Stomach smooth muscle (tissue), 2 donors: ENCODE measurements at regions not wholly inside any gene's neighbourhood (a gene's known extent, or its start where the extent isn't known, plus 50 kb on each side); places are given as distances from the start of the nearest gene placed in this dataset.

Experiments used
- H3K27ac ChIP-seq: one replicate; pipeline ENCODE4 v1.7.0; 2013; ENCODE audit warnings: mild to moderate bottlenecking, low read length, inconsistent platforms
- H3K27me3 ChIP-seq, 2 donors: one replicate each; pipeline ENCODE4 v1.7.0; 2013; ENCODE audit warnings: low read length in 2 of 2; ENCODE audit not compliant: insufficient read depth in 2 of 2, control insufficient read depth in 1 of 2
- H3K36me3 ChIP-seq, 2 donors: one replicate each; pipeline ENCODE4 v1.7.0; 2013; ENCODE audit warnings: low read length in 2 of 2; ENCODE audit not compliant: control insufficient read depth in 2 of 2, insufficient read depth in 2 of 2
- H3K4me1 ChIP-seq: one replicate; pipeline ENCODE4 v1.7.0; 2013; ENCODE audit warnings: low read length; ENCODE audit not compliant: control insufficient read depth, insufficient read depth
- H3K4me3 ChIP-seq, 2 donors: one replicate each; pipeline ENCODE4 v1.7.0; 2013; ENCODE audit warnings: low read length in 2 of 2
- H3K9ac ChIP-seq, 2 donors: one replicate each; pipeline ENCODE4 v1.7.0; 2013; ENCODE audit warnings: low read length in 2 of 2, mild to moderate bottlenecking in 1 of 2
- H3K9me3 ChIP-seq, 2 donors: one replicate each; pipeline ENCODE4 v1.7.0; 2013; ENCODE audit warnings: low read length in 2 of 2; ENCODE audit not compliant: control insufficient read depth in 2 of 2
- donor health status: healthy.
- donor health status: Pancreatic carcinoma.

DNA sequence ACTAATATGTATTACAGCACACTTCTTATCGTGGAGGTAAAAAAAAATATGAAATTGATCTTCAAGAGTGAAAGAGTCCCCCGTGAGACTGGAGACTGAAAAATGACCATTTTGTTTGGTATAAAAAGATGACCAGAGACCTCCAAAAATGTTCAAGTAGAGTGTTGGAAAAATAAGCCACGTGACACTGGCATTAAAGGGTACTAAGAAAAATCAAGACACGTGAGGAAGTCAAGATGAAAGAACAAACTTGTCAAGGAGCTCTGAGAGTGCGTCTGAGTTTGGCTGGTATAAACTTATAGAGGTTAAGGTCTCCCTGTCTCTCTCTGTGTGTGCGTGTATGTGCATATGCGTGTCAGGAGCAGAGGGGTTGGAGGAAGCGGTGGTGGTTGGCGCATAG lies 362.7 kb upstream of the COBL start:
- no peak overlapping the region for H3K4me3 ChIP-seq
- no peaks in the 10 kb centered on the region for H3K36me3 ChIP-seq
- no peak overlapping the region for H3K9ac ChIP-seq
- H3K4me1 ChIP-seq = no peaks in the 10 kb centered on the region
- no peaks in the 10 kb centered on the region for H3K9me3 ChIP-seq
- no peaks in the 10 kb centered on the region for H3K27me3 ChIP-seq
- no peak overlapping the region for H3K27ac ChIP-seq

- Histone ChIP-seq H3K27me3 (no peaks in the 10 kb centered on the region), H3K9me3 (no peaks in the 10 kb centered on the region), H3K9ac (no peak overlapping the region), H3K36me3 (no peaks in the 10 kb centered on the region), H3K4me1 (no peaks in the 10 kb centered on the region), H3K4me3 (no peak overlapping the region), H3K27ac (no peak overlapping the region)
Measured at GRCh38 chr7:51666751-51667150, 350.1 kb upstream of the COBL start.

- Histone ChIP-seq H3K27me3 (no peaks in the 10 kb centered on the region), H3K9me3 (no peaks in the 10 kb centered on the region), H3K9ac (no peak overlapping the region), H3K36me3 (no peaks in the 10 kb centered on the region), H3K27ac (no peak overlapping the region), H3K4me3 (no peak overlapping the region), H3K4me1 (no peaks in the 10 kb centered on the region)
Measured at GRCh38 chr7:51666266-51666665, 349.7 kb upstream of the COBL start.

DNA sequence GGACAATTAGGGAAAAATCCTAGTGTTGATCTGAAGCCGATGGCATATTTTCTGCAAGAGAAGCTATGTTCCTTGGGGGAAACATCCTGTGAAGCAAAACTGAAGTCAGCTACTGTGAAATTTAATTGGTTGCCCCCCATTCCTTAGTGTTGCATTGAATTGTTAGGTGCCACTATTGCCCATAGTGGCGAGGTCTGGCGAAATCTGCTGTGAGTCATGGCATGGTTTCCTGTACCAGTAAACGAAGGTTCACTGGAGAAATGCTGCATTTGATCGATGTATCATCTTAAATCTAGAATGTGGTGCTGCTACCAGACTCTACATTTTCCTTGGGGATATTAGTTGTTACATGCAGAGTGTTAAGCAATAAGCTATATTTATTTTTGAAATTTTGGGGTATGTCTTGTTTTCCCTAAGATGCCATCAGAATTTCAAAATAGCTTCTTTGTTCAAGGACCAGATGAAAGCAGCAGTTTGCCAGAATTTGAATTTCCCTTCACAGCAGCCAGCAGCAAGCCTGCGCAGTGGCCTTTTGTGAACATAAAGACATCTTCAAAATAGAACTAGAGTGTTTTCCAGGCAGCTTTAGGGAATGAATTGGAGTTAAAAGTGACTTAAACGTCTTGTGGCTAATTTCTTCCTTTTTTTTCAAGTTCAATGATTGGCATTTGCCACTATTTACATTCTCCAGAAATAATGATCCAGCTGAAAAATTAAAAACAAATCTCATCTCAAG lies 348.6 kb upstream of the COBL start:
- H3K36me3 ChIP-seq = no peaks in the 10 kb centered on the region
- H3K9ac ChIP-seq = no peak overlapping the region
- H3K27ac ChIP-seq = no peak overlapping the region
- H3K9me3 ChIP-seq = no peaks in the 10 kb centered on the region
- no peak overlapping the region for H3K4me3 ChIP-seq
- no peaks in the 10 kb centered on the region for H3K27me3 ChIP-seq
- H3K4me1 ChIP-seq = no peaks in the 10 kb centered on the region

DNA sequence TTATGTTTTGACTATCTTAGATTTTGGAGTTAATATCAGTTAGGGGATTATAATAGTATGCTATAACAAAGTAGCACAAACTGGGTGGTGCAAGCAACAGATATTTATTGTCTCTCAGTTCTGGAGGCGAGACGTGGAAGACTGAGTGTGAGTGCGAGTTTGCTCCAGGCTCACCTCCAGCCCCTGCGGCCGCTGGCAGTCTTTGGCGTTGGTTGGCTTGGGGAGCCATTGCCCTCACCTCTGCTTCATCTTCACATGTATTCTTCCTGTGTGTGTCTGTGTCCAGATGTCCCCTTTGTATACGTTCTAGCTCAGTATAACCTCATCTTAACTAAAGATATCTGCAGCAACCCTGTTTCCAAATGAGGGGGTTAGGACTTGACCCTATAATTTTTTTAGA lies 343.9 kb upstream of the COBL start:
- no peaks in the 10 kb centered on the region for H3K36me3 ChIP-seq
- H3K9ac ChIP-seq = no peak overlapping the region
- no peaks in the 10 kb centered on the region for H3K9me3 ChIP-seq
- H3K4me1 ChIP-seq = no peaks in the 10 kb centered on the region
- no peak overlapping the region for H3K4me3 ChIP-seq
- H3K27me3 ChIP-seq = no peaks in the 10 kb centered on the region
- H3K27ac ChIP-seq = no peak overlapping the region

DNA sequence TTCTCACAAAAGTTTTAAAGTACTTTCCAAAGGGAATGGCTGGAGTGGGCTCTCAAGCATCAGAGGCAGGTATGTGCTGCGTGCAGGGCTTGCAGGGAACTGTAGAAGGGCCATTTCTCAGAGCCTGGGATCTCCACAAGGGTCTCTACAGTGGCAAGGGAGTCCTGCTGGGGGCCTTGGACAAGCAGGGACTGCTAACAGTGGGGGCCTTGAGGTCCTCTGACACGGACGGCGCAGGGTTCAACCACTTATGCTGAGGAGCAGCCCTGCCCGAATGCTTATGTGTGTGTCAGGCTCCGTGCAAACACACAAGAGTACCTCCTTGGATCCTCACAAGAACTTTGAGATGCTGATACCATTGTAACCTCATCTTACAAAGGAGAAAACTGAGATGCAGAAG lies 342.1 kb upstream of the COBL start:
- Histone ChIP-seq H3K9me3 (no peaks in the 10 kb centered on the region), H3K27me3 (peaks cover 0 to 2% of the 10 kb centered on the region in 2 donors), H3K4me1 (no peaks in the 10 kb centered on the region), H3K9ac (no peak overlapping the region), H3K4me3 (no peak overlapping the region), H3K36me3 (no peaks in the 10 kb centered on the region), H3K27ac (no peak overlapping the region)

GRCh38 chr7:51647931-51648351 lies 331.3 kb upstream of the COBL start:
- Histone ChIP-seq H3K4me3 (peak overlapping the region; percentile 50 to 52), H3K4me1 (peaks cover 9% of the 10 kb centered on the region), H3K9ac (peak overlapping the region in 1 of 2 donors; percentile 42), H3K27me3 (no peaks in the 10 kb centered on the region), H3K27ac (no peak overlapping the region), H3K9me3 (no peaks in the 10 kb centered on the region), H3K36me3 (no peaks in the 10 kb centered on the region)

- Histone ChIP-seq H3K27ac (no peak overlapping the region), H3K9ac (no peak overlapping the region), H3K9me3 (no peaks in the 10 kb centered on the region), H3K4me1 (peaks cover 9% of the 10 kb centered on the region), H3K36me3 (no peaks in the 10 kb centered on the region), H3K27me3 (no peaks in the 10 kb centered on the region), H3K4me3 (peak overlapping the region in 1 of 2 donors; percentile 50)
Measured at GRCh38 chr7:51647486-51647885, 330.9 kb upstream of the COBL start.

- Histone ChIP-seq H3K4me3 (no peak overlapping the region), H3K4me1 (peaks cover 9% of the 10 kb centered on the region), H3K27ac (no peak overlapping the region), H3K9me3 (no peaks in the 10 kb centered on the region), H3K9ac (no peak overlapping the region), H3K27me3 (no peaks in the 10 kb centered on the region), H3K36me3 (no peaks in the 10 kb centered on the region)
Measured at GRCh38 chr7:51645702-51646298, 329.2 kb upstream of the COBL start.

DNA sequence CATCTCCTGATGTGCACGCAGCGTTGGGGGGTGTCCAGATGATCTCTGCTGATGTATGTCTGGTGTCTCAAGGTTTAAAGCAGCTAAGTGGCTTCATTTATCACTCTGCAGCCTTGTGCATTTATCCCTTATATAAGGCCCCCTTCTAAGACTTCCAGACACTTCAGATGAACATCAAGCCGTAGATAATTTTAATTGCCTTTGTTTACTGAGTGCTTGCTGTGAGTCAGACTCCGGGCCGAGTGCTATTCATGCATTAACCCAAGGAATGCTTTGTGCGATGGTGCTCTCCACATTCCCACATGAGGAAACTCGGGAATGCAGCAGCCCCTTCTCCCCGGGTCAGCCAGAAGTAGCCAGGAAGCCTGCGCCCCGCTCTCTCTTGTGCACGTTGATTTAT lies 328.6 kb upstream of the COBL start:
- no peaks in the 10 kb centered on the region for H3K9me3 ChIP-seq
- H3K4me1 ChIP-seq = peaks cover 9% of the 10 kb centered on the region
- H3K4me3 ChIP-seq = no peak overlapping the region
- H3K27ac ChIP-seq = no peak overlapping the region
- no peaks in the 10 kb centered on the region for H3K36me3 ChIP-seq
- H3K27me3 ChIP-seq = no peaks in the 10 kb centered on the region
- H3K9ac ChIP-seq = no peak overlapping the region

DNA sequence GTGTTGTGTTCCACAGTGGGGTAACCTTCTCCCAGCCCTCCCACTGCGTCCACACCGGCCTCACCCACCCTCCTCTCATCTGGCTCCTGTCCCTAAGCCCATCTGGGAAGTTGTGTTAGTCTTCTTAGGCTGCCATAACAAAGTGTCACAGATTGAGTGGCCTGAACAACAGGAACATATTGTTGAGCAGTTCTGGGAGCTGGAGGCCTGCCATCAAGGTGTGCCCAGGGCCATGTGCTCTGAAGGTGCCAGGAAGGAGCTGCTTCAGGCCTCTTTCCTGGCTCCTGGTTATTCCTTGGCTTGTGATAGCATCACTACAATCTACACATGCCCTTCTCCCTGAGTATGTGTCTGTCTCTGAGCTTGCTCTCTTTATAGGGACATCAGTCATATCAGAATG lies 327.6 kb upstream of the COBL start:
- Histone ChIP-seq H3K9ac (no peak overlapping the region), H3K27me3 (no peaks in the 10 kb centered on the region), H3K4me3 (no peak overlapping the region), H3K27ac (no peak overlapping the region), H3K36me3 (no peaks in the 10 kb centered on the region), H3K9me3 (no peaks in the 10 kb centered on the region), H3K4me1 (peaks cover 9% of the 10 kb centered on the region)
